GM18520 (cell line): ENCODE measurements at regions not wholly inside any gene's neighbourhood (a gene's known extent, or its start where the extent isn't known, plus 50 kb on each side); places are given as distances from the start of the nearest gene placed in this dataset.

Experiments
- ATAC-seq: cut with Tn5 transposase; IDR thresholded peaks from one replicate; pipeline ENCODE4 v1.9.1; 2021; ENCODE audit not compliant: unreplicated experiment

GRCh38 chr12:13843841-13844240 is 137.6 kb downstream of the GRIN2B start:
- no peak for ATAC-seq

- ATAC-seq: no peak
Observed at GRCh38 chr12:13841358-13841757, 140.0 kb downstream of the GRIN2B start.

GRCh38 chr12:13839365-13840336 is 141.8 kb downstream of the GRIN2B start:
- no peak for ATAC-seq

GRCh38 chr12:13836099-13836498 is 145.3 kb downstream of the GRIN2B start:
- ATAC-seq: no peak

- no peak for ATAC-seq
Observed at GRCh38 chr12:13835652-13836051, 145.8 kb downstream of the GRIN2B start.

- no peak for ATAC-seq
Observed at GRCh38 chr12:13834241-13834640, 147.2 kb downstream of the GRIN2B start.

- no peak for ATAC-seq
Observed at GRCh38 chr12:13817131-13817530, 164.3 kb downstream of the GRIN2B start.

GRCh38 chr12:13816394-13816793 is 165.0 kb downstream of the GRIN2B start:
- no peak for ATAC-seq

- no peak for ATAC-seq
Observed at GRCh38 chr12:13812168-13812567, 169.2 kb downstream of the GRIN2B start.

- ATAC-seq: no peak
Observed at GRCh38 chr12:13811061-13811460, 170.3 kb downstream of the GRIN2B start.

GRCh38 chr12:13805041-13805440 is 176.4 kb downstream of the GRIN2B start:
- ATAC-seq: no peak

GRCh38 chr12:13801543-13801942 is 179.9 kb downstream of the GRIN2B start:
- ATAC-seq: no peak

GRCh38 chr12:13799574-13799973 is 181.8 kb downstream of the GRIN2B start:
- no peak for ATAC-seq

- no peak for ATAC-seq
Observed at GRCh38 chr12:13798162-13798561, 183.2 kb downstream of the GRIN2B start.

GRCh38 chr12:13794706-13795105 is 186.7 kb downstream of the GRIN2B start:
- ATAC-seq: no peak

GRCh38 chr12:13790317-13790716 is 191.1 kb downstream of the GRIN2B start:
- ATAC-seq: no peak

- no peak for ATAC-seq
Observed at GRCh38 chr12:13788626-13789025, 192.8 kb downstream of the GRIN2B start.

- ATAC-seq: no peak
Observed at GRCh38 chr12:13786646-13787045, 194.8 kb downstream of the GRIN2B start.

GRCh38 chr12:13784504-13784903 is 196.9 kb downstream of the GRIN2B start:
- ATAC-seq: no peak

- no peak for ATAC-seq
Observed at GRCh38 chr12:13780453-13780852, 200.9 kb downstream of the GRIN2B start.

- no peak for ATAC-seq
Observed at GRCh38 chr12:13777374-13777773, 204.0 kb downstream of the GRIN2B start.

GRCh38 chr12:13772264-13772663 is 209.1 kb downstream of the GRIN2B start:
- ATAC-seq: no peak

GRCh38 chr12:13770576-13770975 is 210.8 kb downstream of the GRIN2B start:
- no peak for ATAC-seq
